ENCODE measurements at regions not wholly inside any gene's neighbourhood (a gene's known extent, or its start where the extent isn't known, plus 50 kb on each side); places are given as distances from the start of the nearest gene placed in this dataset.

GRCh38 chr1:193416226-193417024 lies 230.0 kb upstream of the B3GALT2 start:
- WGBS, 2 donors = 96% methylated on average over 7 of the region's 7 CpGs
- no peak for DNase-seq (ENCODE audit: low spot score in 2 of 2)
- no peaks in the 10 kb centered on the region for H3K27me3 ChIP-seq
- H3K9me3 ChIP-seq = no peaks in the 10 kb centered on the region
- no peaks in the 10 kb centered on the region for H3K36me3 ChIP-seq
- TF ChIP-seq CTCF (IDR thresholded peaks at IDR 0.05) (no peak), EP300 (IDR thresholded peaks at IDR 0.05) (no peak), POLR2A (IDR thresholded peaks at IDR 0.05) (no peak)
- peaks cover 0 to 15% (median 0%) of the 10 kb centered on the region in 4 donors for H3K4me1 ChIP-seq
- H3K4me3 ChIP-seq = no peak overlapping the region
- no peak overlapping the region for H3K27ac ChIP-seq

- Histone ChIP-seq H3K4me3 (no peak overlapping the region), H3K27ac (no peak overlapping the region), H3K9me3 (no peaks in the 10 kb centered on the region), H3K27me3 (no peaks in the 10 kb centered on the region), H3K4me1 (peaks cover 0 to 15% (median 0%) of the 10 kb centered on the region in 4 donors), H3K36me3 (no peaks in the 10 kb centered on the region)
- no peak for DNase-seq (ENCODE audit: low spot score in 2 of 2)
- TF ChIP-seq CTCF (IDR thresholded peaks at IDR 0.05) (no peak), EP300 (IDR thresholded peaks at IDR 0.05) (no peak), POLR2A (IDR thresholded peaks at IDR 0.05) (no peak)
- WGBS, 2 donors = 64 to 72% methylated on average over 3 of the region's 3 CpGs
Measured at GRCh38 chr1:193415256-193415655, 228.8 kb upstream of the B3GALT2 start.

GRCh38 chr1:193413376-193413775 lies 227.0 kb upstream of the B3GALT2 start:
- H3K27ac ChIP-seq = no peak overlapping the region
- H3K4me1 ChIP-seq = peaks cover 0 to 16% (median 2%) of the 10 kb centered on the region in 4 donors
- 96 to 98% methylated on average over 3 of the region's 3 CpGs for WGBS, 2 donors
- H3K4me3 ChIP-seq = no peak overlapping the region
- no peak for DNase-seq (ENCODE audit: low spot score in 2 of 2)
- H3K9me3 ChIP-seq = no peaks in the 10 kb centered on the region
- H3K27me3 ChIP-seq = no peaks in the 10 kb centered on the region
- TF ChIP-seq EP300 (IDR thresholded peaks at IDR 0.05) (no peak), POLR2A (IDR thresholded peaks at IDR 0.05) (no peak), CTCF (IDR thresholded peaks at IDR 0.05) (no peak)
- no peaks in the 10 kb centered on the region for H3K36me3 ChIP-seq

- peaks cover 0 to 13% (median 2%) of the 10 kb centered on the region in 4 donors for H3K4me1 ChIP-seq
- TF ChIP-seq POLR2A (IDR thresholded peaks at IDR 0.05) (no peak), EP300 (IDR thresholded peaks at IDR 0.05) (no peak), CTCF (IDR thresholded peaks at IDR 0.05) (no peak)
- no peak for DNase-seq (ENCODE audit: low spot score in 2 of 2)
- H3K27me3 ChIP-seq = no peaks in the 10 kb centered on the region
- H3K9me3 ChIP-seq = no peaks in the 10 kb centered on the region
- H3K4me3 ChIP-seq = no peak overlapping the region
- no peak overlapping the region for H3K27ac ChIP-seq
- no peaks in the 10 kb centered on the region for H3K36me3 ChIP-seq
- WGBS, 2 donors = 90 to 91% methylated on average over 1 of the region's 1 CpG
Measured at GRCh38 chr1:193412748-193413147, 226.3 kb upstream of the B3GALT2 start.

GRCh38 chr1:193411714-193412113 lies 225.3 kb upstream of the B3GALT2 start:
- Histone ChIP-seq H3K27me3 (no peaks in the 10 kb centered on the region), H3K4me3 (no peak overlapping the region), H3K36me3 (no peaks in the 10 kb centered on the region), H3K9me3 (no peaks in the 10 kb centered on the region), H3K27ac (peak overlapping the region in 1 of 4 donors; percentile 27), H3K4me1 (peaks cover 0 to 15% (median 2%) of the 10 kb centered on the region in 4 donors)
- WGBS, 2 donors = 34 to 44% methylated on average over 5 of the region's 5 CpGs
- no peak for DNase-seq (ENCODE audit: low spot score in 2 of 2)
- TF ChIP-seq EP300 (IDR thresholded peaks at IDR 0.05) = no peak
- no peak for TF ChIP-seq POLR2A (IDR thresholded peaks at IDR 0.05)
- no peak for TF ChIP-seq CTCF (IDR thresholded peaks at IDR 0.05)
